OCI-LY7 (cell line): ENCODE measurements at regions not wholly inside any gene's neighbourhood (a gene's known extent, or its start where the extent isn't known, plus 50 kb on each side); places are given as distances from the start of the nearest gene placed in this dataset.

ENCODE experiments used
- BruUV-seq: library from RNA; stranded (reverse); fragments of 400-500 nt; replicated peaks from 2 replicates; lab custom pipeline; 2021; lab: Mats Ljungman, UMichigan
- CTCF ChIA-PET: fragments of 300-600 bp; sonication (Branson Sonifier 250); formaldehyde crosslinking; loops from one replicate; lab custom pipeline; 2022; ENCODE audit warnings: antibody characterized with exemption; ENCODE audit not compliant: unreplicated experiment; lab: Charles Lee
- POLR2A ChIA-PET: fragments of 300-600 bp; sonication (Branson Sonifier 250); formaldehyde crosslinking; loops from one replicate; lab custom pipeline; 2022; ENCODE audit warnings: antibody characterized with exemption; lab: Charles Lee
- DNase-seq: peaks from one replicate; pipeline ENCODE4 v3.0.0-alpha.2; 2015; ENCODE audit warnings: low spot score
- H2AFZ ChIP-seq: fragments of 200-600 bp; sonication (generic), shearing (Covaris generic); 2 replicates; pipeline ENCODE4 v1.6.1; 2014; ENCODE audit warnings: mild to moderate bottlenecking, antibody characterized with exemption, low read length, moderate library complexity
- H3K27ac ChIP-seq: fragments of 200-600 bp; sonication (generic); 2 replicates; pipeline ENCODE4 v1.5.1; 2014; ENCODE audit warnings: mixed run types, low read depth, mild to moderate bottlenecking, moderate library complexity, low read length, inconsistent platforms; ENCODE audit not compliant: poor library complexity, severe bottlenecking
- H3K36me3 ChIP-seq: fragments of 200-600 bp; sonication (generic); 2 replicates; pipeline ENCODE4 v1.6.1; 2014; ENCODE audit warnings: mild to moderate bottlenecking, antibody characterized with exemption, low read length, moderate library complexity, mixed read lengths; ENCODE audit not compliant: insufficient read depth
- H3K4me1 ChIP-seq: fragments of 200-600 bp; sonication (generic); 2 replicates; pipeline ENCODE4 v1.5.1; 2014; ENCODE audit warnings: mild to moderate bottlenecking, low read length; ENCODE audit not compliant: insufficient read depth, poor library complexity, severe bottlenecking
- H3K4me2 ChIP-seq: fragments of 200-600 bp; sonication (generic); 2 replicates; pipeline ENCODE4 v1.6.1; 2014; ENCODE audit warnings: mild to moderate bottlenecking, low read length
- H3K4me3 ChIP-seq: fragments of 200-600 bp; sonication (generic); 2 replicates; pipeline ENCODE4 v1.5.1; 2014; ENCODE audit warnings: mild to moderate bottlenecking, low read depth, low read length; ENCODE audit not compliant: poor library complexity, severe bottlenecking
- H3K79me2 ChIP-seq: fragments of 200-600 bp; sonication (generic); 2 replicates; pipeline ENCODE4 v1.6.1; 2016; ENCODE audit warnings: low read depth, mild to moderate bottlenecking, low read length, moderate library complexity, mixed read lengths; ENCODE audit not compliant: insufficient read depth
- H3K9me2 ChIP-seq: fragments of 200-600 bp; sonication (generic); 2 replicates; pipeline ENCODE4 v1.6.1; 2016; ENCODE audit warnings: mild to moderate bottlenecking, low read length, mixed read lengths; ENCODE audit not compliant: insufficient read depth
- H3K9me3 ChIP-seq: fragments of 200-600 bp; sonication (generic); 2 replicates; pipeline ENCODE4 v1.6.1; 2014; ENCODE audit warnings: mild to moderate bottlenecking, mixed run types, low read length, mixed read lengths
- H4K20me1 ChIP-seq: fragments of 200-600 bp; sonication (generic); 2 replicates; pipeline ENCODE4 v1.6.1; 2014; ENCODE audit warnings: mild to moderate bottlenecking, antibody characterized with exemption, low read length, moderate library complexity, mixed read lengths; ENCODE audit not compliant: insufficient read depth
- CTCF ChIP-seq: fragments of 200-600 bp; sonication (generic); conservative IDR thresholded peaks from 2 replicates; pipeline ENCODE4 v1.5.1; 2014; ENCODE audit warnings: mild to moderate bottlenecking, antibody characterized with exemption, low read length, moderate library complexity, mixed read lengths
- EZH2phosphoT487 ChIP-seq: fragments of 200-600 bp; sonication (generic); IDR thresholded peaks from 2 replicates; pipeline ENCODE4 v1.6.1; 2018; ENCODE audit warnings: low read depth, borderline replicate concordance, mild to moderate bottlenecking, mixed run types, antibody characterized with exemption, low read length, moderate library complexity, mixed read lengths
- intact Hi-C: fragments of 100-400 bp; cut with micrococcal nuclease; formaldehyde crosslinking; loops from one replicate; pipeline ENCODE4 v1.10.0; 2022; ENCODE audit not compliant: unreplicated experiment

- H3K36me3 ChIP-seq: no peaks in the 10 kb centered on the region
- intact Hi-C loops: no loop called here
- H3K9me2 ChIP-seq: no peaks in the 10 kb centered on the region
- no TSS peak for BruUV-seq
- peaks cover 15% of the 10 kb centered on the region for H3K4me1 ChIP-seq
- H2AFZ ChIP-seq: peak overlapping the region; percentile 92
- H3K4me3 ChIP-seq: peak overlapping the region; percentile 21
- DNase-seq: no peak
- H3K79me2 ChIP-seq: no peaks in the 10 kb centered on the region
- CTCF ChIA-PET: no interaction called here
- no peak overlapping the region for H3K27ac ChIP-seq
- no peaks in the 10 kb centered on the region for H4K20me1 ChIP-seq
- H3K4me2 ChIP-seq: peak overlapping the region; percentile 50
- H3K9me3 ChIP-seq: no peaks in the 10 kb centered on the region
- no peak for TF ChIP-seq CTCF
- no peak for TF ChIP-seq EZH2phosphoT487
- POLR2A ChIA-PET: interaction anchor here (0.7 to 1.0 kb wide), 2 partner anchors 9 to 10 kb away, joined by 3 read pairs; no protein-coding TSS in a partner anchor
Measured at GRCh38 chr17:77610518-77610893, 348.0 kb upstream of the TNRC6C start.

GRCh38 chr17:77610972-77611521, 347.5 kb upstream of the TNRC6C start:
- H3K27ac ChIP-seq: no peak overlapping the region
- ChIA-PET CTCF (no interaction called here), POLR2A (interaction anchor here (0.5 to 1.0 kb wide), 3 partner anchors 9 to 496 kb away, joined by 3 to 5 read pairs (median 3); no protein-coding TSS in a partner anchor)
- no peaks in the 10 kb centered on the region for H3K36me3 ChIP-seq
- H2AFZ ChIP-seq: peak overlapping the region; percentile 92
- no peaks in the 10 kb centered on the region for H4K20me1 ChIP-seq
- H3K79me2 ChIP-seq: no peaks in the 10 kb centered on the region
- no peaks in the 10 kb centered on the region for H3K9me2 ChIP-seq
- intact Hi-C loops: no loop called here
- H3K4me3 ChIP-seq: no peak overlapping the region
- no TSS peak for BruUV-seq
- no peaks in the 10 kb centered on the region for H3K9me3 ChIP-seq
- TF ChIP-seq CTCF (no peak), EZH2phosphoT487 (no peak)
- DNase-seq: no peak
- peaks cover 15% of the 10 kb centered on the region for H3K4me1 ChIP-seq
- peak overlapping the region; percentile 50 for H3K4me2 ChIP-seq

DNA sequence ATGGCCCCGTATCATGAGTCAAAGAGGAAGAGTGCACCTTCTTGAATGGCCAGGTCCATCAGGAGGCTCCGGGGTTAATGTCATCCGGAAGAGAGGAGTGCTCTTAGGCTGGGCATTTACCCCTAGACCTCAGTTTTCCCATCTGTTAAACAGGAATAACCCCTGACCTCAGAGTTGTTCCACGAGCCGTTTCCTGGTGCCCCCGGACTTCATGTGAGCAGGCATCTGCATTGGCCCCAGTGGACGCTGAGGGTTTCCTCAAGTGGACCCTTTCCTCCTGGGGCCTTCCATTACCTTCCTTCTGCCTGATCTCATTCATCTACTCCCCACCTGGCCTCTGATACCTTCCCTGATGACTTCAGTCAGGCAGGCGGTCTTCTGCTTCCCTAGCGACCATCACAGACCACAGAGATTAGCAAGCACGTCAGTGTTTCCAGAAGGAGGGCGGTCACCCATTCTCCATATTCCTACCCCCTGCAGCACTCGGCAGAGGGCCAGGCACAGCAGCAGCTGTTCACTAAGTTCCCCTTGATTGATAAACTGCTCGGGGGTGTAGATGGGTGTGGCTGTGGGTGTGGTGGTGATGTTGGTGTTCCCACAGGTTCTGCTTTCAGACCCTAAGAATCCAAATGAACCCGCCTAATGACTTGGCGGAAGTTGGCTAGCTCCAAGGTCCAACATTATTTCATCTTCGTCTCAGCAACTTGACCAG, 346.6 kb upstream of the TNRC6C start:
- BruUV-seq: no TSS peak

More for the DNA sequence above, 346.6 kb upstream of the TNRC6C start:
- Histone ChIP-seq H3K4me1 (peaks cover 15% of the 10 kb centered on the region), H3K4me3 (no peak overlapping the region), H3K4me2 (no peak overlapping the region), H3K9me2 (no peaks in the 10 kb centered on the region), H3K9me3 (no peaks in the 10 kb centered on the region), H2AFZ (no peak overlapping the region), H3K79me2 (no peaks in the 10 kb centered on the region), H3K27ac (no peak overlapping the region), H3K36me3 (no peaks in the 10 kb centered on the region), H4K20me1 (no peaks in the 10 kb centered on the region)
- POLR2A ChIA-PET: interaction anchor here (1.0 kb wide), 1 partner anchor 346 kb away, joined by 4 read pairs; the partner anchor contains the start of gene TNRC6C
- CTCF ChIA-PET: no interaction called here
- intact Hi-C loops: no loop called here
- no peak for DNase-seq
- TF ChIP-seq CTCF: no peak
- no peak for TF ChIP-seq EZH2phosphoT487
